GM19023 (cell line): ENCODE measurements at regions not wholly inside any gene's neighbourhood (a gene's known extent, or its start where the extent isn't known, plus 50 kb on each side); places are given as distances from the start of the nearest gene placed in this dataset.

Experiments used
- ATAC-seq: cut with Tn5 transposase; IDR thresholded peaks from one replicate; pipeline ENCODE4 v1.9.1; 2021; ENCODE audit warnings: mild to moderate bottlenecking, moderate library complexity; ENCODE audit not compliant: unreplicated experiment

DNA sequence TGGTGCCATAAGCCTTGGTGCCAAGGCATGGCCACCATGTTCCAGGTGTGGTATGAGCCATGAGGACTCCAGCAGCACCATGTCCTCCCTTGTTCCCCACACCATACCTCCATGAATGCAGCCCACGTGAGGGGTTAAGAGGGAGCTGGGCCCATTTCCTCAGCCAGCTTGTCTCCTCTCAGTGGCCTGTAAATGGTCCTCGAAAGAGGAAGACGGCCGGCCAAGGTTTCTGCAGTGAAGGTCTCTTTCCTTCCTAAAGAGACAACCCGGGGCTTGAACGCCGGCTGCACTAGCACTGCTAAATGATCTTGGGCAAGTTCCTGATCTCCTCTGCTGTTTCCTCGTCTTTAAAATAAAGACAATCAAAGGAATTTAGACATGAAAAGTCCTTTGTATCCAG is 154.0 kb downstream of the BMP7 start:
- no peak for ATAC-seq

DNA sequence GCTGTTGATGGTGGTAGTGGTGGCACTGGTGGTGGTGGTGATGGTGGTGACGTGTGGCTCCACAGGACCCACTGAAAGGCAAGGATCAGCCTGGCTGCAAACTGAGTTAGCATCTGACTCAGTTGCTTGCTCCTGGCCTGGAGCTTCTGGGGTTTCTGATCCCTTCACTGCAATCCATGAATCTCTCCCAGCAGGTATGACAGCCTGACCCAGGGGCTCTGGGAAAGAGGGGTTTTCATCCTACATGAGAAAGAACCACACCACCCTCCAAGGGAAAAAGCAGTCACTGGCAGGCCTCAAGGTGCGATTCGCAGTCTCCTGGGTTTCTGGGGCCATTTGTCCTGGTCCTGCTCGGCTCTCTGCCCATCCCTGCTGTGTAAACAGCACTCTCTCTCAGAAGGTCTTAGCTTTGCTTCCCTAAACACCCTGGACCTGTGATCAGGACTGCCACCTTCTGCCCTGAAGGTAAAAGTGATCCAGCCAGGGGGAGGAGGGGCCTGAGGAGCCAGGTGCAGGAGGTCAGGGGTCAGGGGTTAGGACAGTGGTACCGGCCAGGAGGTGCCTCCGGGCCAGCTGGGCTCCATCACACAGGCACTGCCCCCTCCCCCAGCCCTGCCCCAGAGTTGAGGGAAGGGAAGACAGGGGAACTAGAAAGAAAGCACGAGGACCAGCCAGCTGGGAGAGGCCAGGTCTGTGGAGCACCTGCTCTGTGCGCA is 152.0 kb downstream of the BMP7 start:
- no peak for ATAC-seq

DNA sequence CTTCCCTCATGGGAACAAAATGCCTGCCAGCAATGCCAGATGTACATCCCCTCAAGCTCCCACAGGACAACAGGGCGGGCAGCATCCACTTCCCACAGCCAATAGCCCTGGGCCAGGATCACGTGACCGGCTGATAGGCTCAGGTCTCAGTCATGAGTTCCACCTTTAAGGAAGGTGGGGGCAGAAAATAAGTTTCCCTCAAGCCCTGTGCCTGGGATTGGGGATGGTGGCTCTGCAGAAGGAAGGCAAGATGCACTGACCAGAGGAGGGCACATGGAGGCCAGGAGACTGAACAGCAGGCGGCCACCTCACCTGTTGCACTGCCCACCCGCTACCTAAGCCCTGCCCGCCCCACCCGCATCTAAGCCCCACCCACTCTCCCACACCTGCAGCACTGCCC is 149.1 kb downstream of the BMP7 start:
- ATAC-seq = no peak

DNA sequence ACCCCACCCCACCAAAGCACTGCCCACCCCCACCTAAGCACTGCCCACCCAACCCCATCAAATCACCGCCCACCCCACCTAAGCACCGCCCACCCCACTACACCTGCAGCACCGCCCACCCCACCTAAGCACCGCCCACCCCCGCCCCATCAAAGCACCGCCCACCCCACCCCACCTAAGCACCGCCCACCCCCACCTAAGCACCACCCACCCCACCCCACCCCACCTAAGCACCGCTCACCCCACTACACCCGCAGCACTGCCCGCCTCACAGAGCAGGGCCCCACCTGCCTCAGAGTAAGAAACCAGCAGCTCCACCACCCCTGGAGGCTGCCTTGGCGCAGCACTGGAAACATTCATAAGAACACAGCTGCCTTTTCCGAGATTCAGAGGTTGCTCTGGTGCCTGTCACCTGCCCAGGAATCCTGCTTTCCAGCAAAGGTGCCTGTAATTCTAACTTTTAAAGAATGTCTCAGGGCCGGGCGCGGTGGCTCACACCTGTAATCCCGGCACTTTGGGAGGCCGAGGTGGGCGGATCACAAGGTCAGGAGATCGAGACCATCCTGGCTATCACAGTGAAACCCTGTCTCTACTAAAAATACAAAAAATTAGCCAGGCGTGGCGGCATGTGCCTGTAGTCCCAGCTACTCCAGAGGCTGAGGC is 148.2 kb downstream of the BMP7 start:
- ATAC-seq = no peak
